Keratinocyte (primary cell): ENCODE measurements at regions not wholly inside any gene's neighbourhood (a gene's known extent, or its start where the extent isn't known, plus 50 kb on each side); places are given as distances from the start of the nearest gene placed in this dataset.

Source experiments
- DNase-seq: peaks from one replicate; pipeline ENCODE4 v3.0.0-alpha.2; 2011; ENCODE audit warnings: low read depth, missing footprints, low spot score
- FAIRE-seq: peaks from 2 replicates; lab custom pipeline; 2011; peaks lifted over from hg19 to GRCh38; lab: Jason Lieb, UNC
- H2AFZ ChIP-seq: 2 replicates; pipeline ENCODE4 v1.6.0; 2012; ENCODE audit warnings: low read length, control low read depth, inconsistent platforms; ENCODE audit not compliant: control insufficient read depth
- H3K27ac ChIP-seq: 2 replicates; pipeline ENCODE4 v1.5.1; 2011; ENCODE audit warnings: low read length; ENCODE audit not compliant: control insufficient read depth, insufficient read depth
- H3K27me3 ChIP-seq: 3 replicates; pipeline ENCODE4 v1.6.0; 2011; ENCODE audit warnings: low read length; ENCODE audit not compliant: control insufficient read depth, insufficient read depth; ENCODE audit errors: extremely low read depth
- H3K36me3 ChIP-seq, 2 experiments: 2 replicates in 1 of 2; 3 replicates in 1 of 2; pipeline ENCODE4 v1.5.1; 2011; ENCODE audit warnings: low read length in 2 of 2, mild to moderate bottlenecking in 1 of 2; ENCODE audit not compliant: control insufficient read depth in 2 of 2, insufficient read depth in 2 of 2; ENCODE audit errors: extremely low read depth in 1 of 2
- H3K4me1 ChIP-seq: 3 replicates; pipeline ENCODE4 v1.5.1; 2011; ENCODE audit warnings: low read length; ENCODE audit not compliant: control insufficient read depth, insufficient read depth; ENCODE audit errors: extremely low read depth
- H3K4me2 ChIP-seq: 3 replicates; pipeline ENCODE4 v1.6.0; 2011; ENCODE audit warnings: low read depth, low read length; ENCODE audit not compliant: control insufficient read depth, insufficient read depth; ENCODE audit errors: extremely low read depth
- H3K4me3 ChIP-seq, 3 experiments: fragments of 200-600 bp in 1 of 3; sonication (generic) in 1 of 3; 2 replicates in 2 of 3; 3 replicates in 1 of 3; pipeline ENCODE4 v1.5.1; 2011 to 2016; ENCODE audit warnings: low read length in 3 of 3, mild to moderate bottlenecking in 3 of 3, control low read depth in 2 of 3, inconsistent platforms in 1 of 3, low read depth in 1 of 3, mixed read lengths in 1 of 3, mixed run types in 1 of 3, moderate library complexity in 1 of 3; ENCODE audit not compliant: control insufficient read depth in 2 of 3, insufficient read depth in 2 of 3; ENCODE audit errors: extremely low read depth in 1 of 3
- H3K79me2 ChIP-seq: 2 replicates; pipeline ENCODE4 v1.6.0; 2012; ENCODE audit warnings: low read length; ENCODE audit not compliant: control insufficient read depth, insufficient read depth
- H3K9ac ChIP-seq: 3 replicates; pipeline ENCODE4 v1.6.0; 2011; ENCODE audit warnings: low read length; ENCODE audit not compliant: control insufficient read depth, insufficient read depth; ENCODE audit errors: extremely low read depth
- H3K9me1 ChIP-seq: 3 replicates; pipeline ENCODE4 v1.6.0; 2011; ENCODE audit warnings: low read length; ENCODE audit not compliant: control insufficient read depth, insufficient read depth; ENCODE audit errors: extremely low read depth
- H3K9me3 ChIP-seq: 2 replicates; pipeline ENCODE4 v1.5.1; 2012; ENCODE audit warnings: low read depth, low read length; ENCODE audit not compliant: control insufficient read depth
- H4K20me1 ChIP-seq: 3 replicates; pipeline ENCODE4 v1.6.0; 2011; ENCODE audit warnings: low read length; ENCODE audit not compliant: control insufficient read depth, insufficient read depth; ENCODE audit errors: extremely low read depth
- EZH2 ChIP-seq: IDR thresholded peaks from one replicate; pipeline ENCODE4 v1.6.1; 2012; ENCODE audit warnings: inconsistent platforms, mild to moderate bottlenecking, low read length, moderate library complexity
- dilution Hi-C: fragments of 300-500 bp; cut with MboI; formaldehyde crosslinking; loops from one replicate; pipeline ENCODE4 v1.7.0; 2020; ENCODE audit warnings: low sequenced_read_pairs; ENCODE audit not compliant: extremely low pct_ligation_motif_present
- TF ChIP-seq, protein P1 (sequence below), 3 experiments: IDR thresholded peaks in 1 of 3; conservative IDR thresholded peaks in 1 of 3; optimal IDR thresholded peaks in 1 of 3; 2 replicates in 2 of 3; 3 replicates in 1 of 3; pipeline versions ENCODE3 to v1.5.1; 2011; ENCODE audit warnings: low read length in 3 of 3, mild to moderate bottlenecking in 3 of 3, moderate library complexity in 2 of 3, control low read depth in 1 of 3, inconsistent platforms in 1 of 3; ENCODE audit not compliant: insufficient read depth in 2 of 3; ENCODE audit errors: extremely low read depth in 1 of 3

DNA sequence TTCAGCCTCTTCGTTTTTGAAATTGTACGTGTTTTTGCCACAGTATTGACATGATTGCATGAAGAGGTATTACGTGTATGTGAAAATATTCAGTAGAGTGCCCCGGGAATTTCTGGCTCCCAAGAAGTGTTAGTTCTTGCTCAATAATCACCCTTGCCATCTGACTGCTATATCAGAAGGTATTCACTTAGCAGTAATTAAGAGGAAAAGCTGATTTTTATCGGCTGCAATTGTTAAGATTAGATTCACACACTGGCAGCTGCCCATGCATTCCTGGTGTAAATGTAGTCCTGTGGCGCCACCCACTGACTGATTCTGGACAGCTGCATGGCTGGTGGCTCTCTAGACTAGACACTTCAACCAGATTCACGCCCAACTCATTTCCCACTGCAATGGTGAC is 440.1 kb upstream of the ADAMTS16 start:
- H3K4me2 ChIP-seq, result peak overlapping the region; percentile 66
- dilution Hi-C loops, result no loop called here
- FAIRE-seq, result peak; percentile 59
- H4K20me1 ChIP-seq, result no peaks in the 10 kb centered on the region
- H3K36me3 ChIP-seq, result no peaks in the 10 kb centered on the region
- peak; percentile 1 for DNase-seq
- peak overlapping the region in 1 of 3 experiments; percentile 9 for H3K4me3 ChIP-seq
- no peaks in the 10 kb centered on the region for H3K27me3 ChIP-seq
- TF ChIP-seq, protein P1, sequence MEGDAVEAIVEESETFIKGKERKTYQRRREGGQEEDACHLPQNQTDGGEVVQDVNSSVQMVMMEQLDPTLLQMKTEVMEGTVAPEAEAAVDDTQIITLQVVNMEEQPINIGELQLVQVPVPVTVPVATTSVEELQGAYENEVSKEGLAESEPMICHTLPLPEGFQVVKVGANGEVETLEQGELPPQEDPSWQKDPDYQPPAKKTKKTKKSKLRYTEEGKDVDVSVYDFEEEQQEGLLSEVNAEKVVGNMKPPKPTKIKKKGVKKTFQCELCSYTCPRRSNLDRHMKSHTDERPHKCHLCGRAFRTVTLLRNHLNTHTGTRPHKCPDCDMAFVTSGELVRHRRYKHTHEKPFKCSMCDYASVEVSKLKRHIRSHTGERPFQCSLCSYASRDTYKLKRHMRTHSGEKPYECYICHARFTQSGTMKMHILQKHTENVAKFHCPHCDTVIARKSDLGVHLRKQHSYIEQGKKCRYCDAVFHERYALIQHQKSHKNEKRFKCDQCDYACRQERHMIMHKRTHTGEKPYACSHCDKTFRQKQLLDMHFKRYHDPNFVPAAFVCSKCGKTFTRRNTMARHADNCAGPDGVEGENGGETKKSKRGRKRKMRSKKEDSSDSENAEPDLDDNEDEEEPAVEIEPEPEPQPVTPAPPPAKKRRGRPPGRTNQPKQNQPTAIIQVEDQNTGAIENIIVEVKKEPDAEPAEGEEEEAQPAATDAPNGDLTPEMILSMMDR (optimal IDR thresholded peaks at IDR 0.05 in 1 of 3, IDR thresholded peaks at IDR 0.05 in 1 of 3, conservative IDR thresholded peaks at IDR 0.05 in 1 of 3; ENCODE audit: extremely low read depth in 1 of 3, insufficient read depth in 2 of 3, low read length in 3 of 3), result peak; percentile 68 to 96 (median 79)
- no peak for TF ChIP-seq EZH2
- H2AFZ ChIP-seq, result peak overlapping the region; percentile 53
- no peak overlapping the region for H3K9ac ChIP-seq
- H3K9me3 ChIP-seq, result no peaks in the 10 kb centered on the region
- no peaks in the 10 kb centered on the region for H3K4me1 ChIP-seq
- H3K9me1 ChIP-seq, result no peaks in the 10 kb centered on the region
- no peaks in the 10 kb centered on the region for H3K79me2 ChIP-seq
- no peak overlapping the region for H3K27ac ChIP-seq

DNA sequence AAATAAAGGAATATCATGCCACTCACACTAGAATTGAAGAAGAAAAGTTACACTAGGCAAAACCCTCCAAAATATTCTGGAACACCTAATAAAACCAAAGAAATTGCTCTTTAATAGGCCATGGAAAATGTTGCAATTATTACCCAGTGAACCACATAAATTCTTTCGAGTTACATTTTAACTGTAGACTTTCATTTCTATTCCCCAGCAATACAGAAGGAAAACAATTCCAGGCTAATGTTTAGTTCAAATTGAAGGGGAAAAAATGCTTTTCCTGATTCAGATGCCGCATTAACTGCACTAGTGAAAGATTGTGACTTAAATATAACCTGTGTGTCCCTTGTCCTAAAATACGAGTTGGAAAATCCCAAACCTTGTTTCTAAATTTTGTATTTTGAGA is 439.3 kb upstream of the ADAMTS16 start:
- no peak for TF ChIP-seq EZH2
- TF ChIP-seq, protein P1 (optimal IDR thresholded peaks at IDR 0.05 in 1 of 3, IDR thresholded peaks at IDR 0.05 in 1 of 3, conservative IDR thresholded peaks at IDR 0.05 in 1 of 3; ENCODE audit: extremely low read depth in 1 of 3, insufficient read depth in 2 of 3, low read length in 3 of 3), result no peak
- Histone ChIP-seq H3K4me1 (no peaks in the 10 kb centered on the region), H3K9me1 (no peaks in the 10 kb centered on the region), H3K79me2 (no peaks in the 10 kb centered on the region), H3K36me3 (no peaks in the 10 kb centered on the region), H3K27me3 (no peaks in the 10 kb centered on the region), H2AFZ (no peak overlapping the region), H3K9ac (no peak overlapping the region), H3K4me3 (no peak overlapping the region), H4K20me1 (no peaks in the 10 kb centered on the region), H3K9me3 (no peaks in the 10 kb centered on the region), H3K27ac (no peak overlapping the region), H3K4me2 (no peak overlapping the region)
- no peak for DNase-seq
- no peak for FAIRE-seq
- dilution Hi-C loops, result no loop called here
